HS-27A (cell line): ENCODE measurements at regions not wholly inside any gene's neighbourhood (a gene's known extent, or its start where the extent isn't known, plus 50 kb on each side); places are given as distances from the start of the nearest gene placed in this dataset.

ENCODE experiments used
- DNase-seq: peaks from one replicate; pipeline ENCODE4 v3.0.0-alpha.2; 2012; ENCODE audit warnings: low read depth, missing footprints

GRCh38 chr3:148307443-148307843 is 390.3 kb upstream of the AGTR1 start:
- no peak for DNase-seq

- DNase-seq: peak; percentile 39
Observed at GRCh38 chr3:148309390-148310035, 388.2 kb upstream of the AGTR1 start.

GRCh38 chr3:148315756-148316155 is 381.9 kb upstream of the AGTR1 start:
- no peak for DNase-seq

- no peak for DNase-seq
Observed at GRCh38 chr3:148318240-148318639, 379.5 kb upstream of the AGTR1 start.

- no peak for DNase-seq
Observed at GRCh38 chr3:148319161-148319915, 378.4 kb upstream of the AGTR1 start.

GRCh38 chr3:148319960-148320359 is 377.7 kb upstream of the AGTR1 start:
- no peak for DNase-seq

GRCh38 chr3:148329481-148330235 is 368.0 kb upstream of the AGTR1 start:
- DNase-seq: no peak

GRCh38 chr3:148330542-148330941 is 367.2 kb upstream of the AGTR1 start:
- DNase-seq: no peak

- DNase-seq: no peak
Observed at GRCh38 chr3:148331081-148331846, 366.4 kb upstream of the AGTR1 start.

- no peak for DNase-seq
Observed at GRCh38 chr3:148332509-148332908, 365.2 kb upstream of the AGTR1 start.

- DNase-seq: no peak
Observed at GRCh38 chr3:148333091-148333490, 364.6 kb upstream of the AGTR1 start.

- DNase-seq: no peak
Observed at GRCh38 chr3:148335612-148336011, 362.1 kb upstream of the AGTR1 start.

GRCh38 chr3:148343416-148343815 is 354.3 kb upstream of the AGTR1 start:
- DNase-seq: no peak

- no peak for DNase-seq
Observed at GRCh38 chr3:148344521-148344920, 353.2 kb upstream of the AGTR1 start.

GRCh38 chr3:148360051-148360450 is 337.7 kb upstream of the AGTR1 start:
- no peak for DNase-seq

- no peak for DNase-seq
Observed at GRCh38 chr3:148366743-148367410, 330.8 kb upstream of the AGTR1 start.

GRCh38 chr3:148367756-148368155 is 329.9 kb upstream of the AGTR1 start:
- DNase-seq: no peak

GRCh38 chr3:148369381-148369780 is 328.3 kb upstream of the AGTR1 start:
- no peak for DNase-seq

GRCh38 chr3:148372206-148372875 is 325.4 kb upstream of the AGTR1 start:
- DNase-seq: no peak

- no peak for DNase-seq
Observed at GRCh38 chr3:148373961-148374360, 323.7 kb upstream of the AGTR1 start.

- DNase-seq: peak; percentile 33
Observed at GRCh38 chr3:148379763-148380382, 317.8 kb upstream of the AGTR1 start.
